PFSK-1 (cell line): ENCODE measurements at regions not wholly inside any gene's neighbourhood (a gene's known extent, or its start where the extent isn't known, plus 50 kb on each side); places are given as distances from the start of the nearest gene placed in this dataset.

Experiments
- FOXP2 ChIP-seq: optimal IDR thresholded peaks from 2 replicates; pipeline ENCODE3; 2011; ENCODE audit warnings: borderline replicate concordance, control low read depth, inconsistent platforms; ENCODE audit not compliant: insufficient read depth; ENCODE audit errors: extremely low read length, extremely low read depth
- POLR2AphosphoS5 ChIP-seq: IDR thresholded peaks from 2 replicates; pipeline ENCODE4 v1.6.1; 2012; ENCODE audit warnings: low read depth, mild to moderate bottlenecking, control low read depth, low read length, moderate library complexity
- SIN3A ChIP-seq: IDR thresholded peaks from 2 replicates; pipeline ENCODE4 v1.6.1; 2012; ENCODE audit warnings: mild to moderate bottlenecking, low read length, moderate library complexity, borderline replicate concordance; ENCODE audit not compliant: insufficient read depth
- TAF1 ChIP-seq: IDR thresholded peaks from 2 replicates; pipeline ENCODE4 v1.6.1; 2012; ENCODE audit warnings: low read length, control low read depth, borderline replicate concordance; ENCODE audit not compliant: insufficient read depth
- TF ChIP-seq, protein P1 (sequence below), 2 experiments: IDR thresholded peaks; 2 replicates each; pipeline versions ENCODE4 v1.6.1 to v1.8.0; 2011 to 2012; ENCODE audit warnings: low read depth in 2 of 2, low read length in 2 of 2, control low read depth in 1 of 2, inconsistent platforms in 1 of 2, mild to moderate bottlenecking in 1 of 2, moderate library complexity in 1 of 2; ENCODE audit not compliant: insufficient read depth in 1 of 2

DNA sequence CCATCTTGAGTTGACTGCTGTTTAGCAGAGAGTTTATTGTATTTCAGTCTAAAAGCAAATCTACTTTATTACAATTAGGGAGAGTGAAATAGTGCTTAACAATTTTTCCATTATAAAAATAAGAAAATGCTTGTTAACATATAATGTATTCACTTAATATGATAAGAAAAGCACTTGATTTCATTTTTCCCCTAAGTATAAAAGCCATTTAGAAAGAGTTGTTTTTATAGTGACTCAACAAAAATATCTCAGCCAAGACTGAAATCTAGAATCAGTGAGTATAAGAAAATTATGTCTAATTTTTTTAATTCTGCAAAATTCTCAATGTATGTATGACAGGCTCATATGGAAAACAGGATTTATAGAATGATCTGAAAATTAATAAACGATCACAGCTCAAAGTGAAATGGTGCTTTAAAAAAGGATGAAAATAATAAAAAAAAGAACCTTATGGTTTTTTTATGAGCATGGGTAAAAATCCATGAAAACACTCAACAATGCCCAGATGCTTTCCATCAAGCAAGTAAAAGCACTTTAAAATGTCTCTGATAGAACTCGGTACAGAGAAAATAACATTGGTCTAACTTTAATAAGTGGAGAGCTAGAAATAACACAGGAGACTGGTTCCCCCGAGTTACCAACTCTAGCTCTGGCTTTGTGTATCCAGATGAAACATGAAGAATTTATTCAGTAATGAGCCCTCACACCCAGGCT lies 1057.8 kb upstream of the WWC1 start:
- no peak for TF ChIP-seq POLR2AphosphoS5
- no peak for TF ChIP-seq FOXP2
- TF ChIP-seq, protein P1, sequence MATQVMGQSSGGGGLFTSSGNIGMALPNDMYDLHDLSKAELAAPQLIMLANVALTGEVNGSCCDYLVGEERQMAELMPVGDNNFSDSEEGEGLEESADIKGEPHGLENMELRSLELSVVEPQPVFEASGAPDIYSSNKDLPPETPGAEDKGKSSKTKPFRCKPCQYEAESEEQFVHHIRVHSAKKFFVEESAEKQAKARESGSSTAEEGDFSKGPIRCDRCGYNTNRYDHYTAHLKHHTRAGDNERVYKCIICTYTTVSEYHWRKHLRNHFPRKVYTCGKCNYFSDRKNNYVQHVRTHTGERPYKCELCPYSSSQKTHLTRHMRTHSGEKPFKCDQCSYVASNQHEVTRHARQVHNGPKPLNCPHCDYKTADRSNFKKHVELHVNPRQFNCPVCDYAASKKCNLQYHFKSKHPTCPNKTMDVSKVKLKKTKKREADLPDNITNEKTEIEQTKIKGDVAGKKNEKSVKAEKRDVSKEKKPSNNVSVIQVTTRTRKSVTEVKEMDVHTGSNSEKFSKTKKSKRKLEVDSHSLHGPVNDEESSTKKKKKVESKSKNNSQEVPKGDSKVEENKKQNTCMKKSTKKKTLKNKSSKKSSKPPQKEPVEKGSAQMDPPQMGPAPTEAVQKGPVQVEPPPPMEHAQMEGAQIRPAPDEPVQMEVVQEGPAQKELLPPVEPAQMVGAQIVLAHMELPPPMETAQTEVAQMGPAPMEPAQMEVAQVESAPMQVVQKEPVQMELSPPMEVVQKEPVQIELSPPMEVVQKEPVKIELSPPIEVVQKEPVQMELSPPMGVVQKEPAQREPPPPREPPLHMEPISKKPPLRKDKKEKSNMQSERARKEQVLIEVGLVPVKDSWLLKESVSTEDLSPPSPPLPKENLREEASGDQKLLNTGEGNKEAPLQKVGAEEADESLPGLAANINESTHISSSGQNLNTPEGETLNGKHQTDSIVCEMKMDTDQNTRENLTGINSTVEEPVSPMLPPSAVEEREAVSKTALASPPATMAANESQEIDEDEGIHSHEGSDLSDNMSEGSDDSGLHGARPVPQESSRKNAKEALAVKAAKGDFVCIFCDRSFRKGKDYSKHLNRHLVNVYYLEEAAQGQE (IDR thresholded peaks at IDR 0.05; ENCODE audit: insufficient read depth in 1 of 2, low read depth in 2 of 2, low read length in 2 of 2): no peak
- TF ChIP-seq SIN3A: no peak
- TF ChIP-seq TAF1: no peak

DNA sequence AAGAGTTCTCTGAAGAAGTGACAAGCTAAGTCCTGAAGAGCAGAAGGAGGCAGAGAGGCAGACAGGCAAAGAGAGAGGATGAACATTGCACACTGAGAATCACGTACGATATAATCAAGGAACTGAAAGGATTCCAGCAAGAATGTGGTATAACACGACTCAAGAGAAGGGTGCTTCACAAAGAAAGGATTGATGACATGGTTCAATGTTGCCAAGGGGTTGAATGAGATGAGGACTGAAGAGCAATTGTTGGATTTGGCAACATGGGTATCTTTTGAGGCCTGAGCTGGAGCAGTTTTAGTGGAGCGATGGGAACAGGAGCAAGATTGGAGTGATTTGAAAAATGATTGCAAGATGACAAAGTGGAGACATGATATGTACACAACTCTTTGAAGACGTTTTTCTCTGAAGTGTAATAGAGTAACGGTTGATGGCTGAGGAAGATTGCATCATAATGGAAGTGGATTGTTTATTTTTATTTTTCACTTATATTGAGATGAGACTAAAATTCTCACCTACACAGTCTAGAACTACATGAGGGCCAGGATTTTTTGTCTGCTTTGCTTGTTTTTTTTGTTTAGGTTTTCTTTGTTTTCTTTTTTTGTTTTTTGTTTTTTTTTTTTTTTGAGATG lies 1049.9 kb upstream of the WWC1 start:
- TF ChIP-seq SIN3A (no peak), FOXP2 (no peak), TAF1 (no peak), POLR2AphosphoS5 (no peak)
- TF ChIP-seq, protein P1 (IDR thresholded peaks at IDR 0.05; ENCODE audit: insufficient read depth in 1 of 2, low read depth in 2 of 2, low read length in 2 of 2): no peak

DNA sequence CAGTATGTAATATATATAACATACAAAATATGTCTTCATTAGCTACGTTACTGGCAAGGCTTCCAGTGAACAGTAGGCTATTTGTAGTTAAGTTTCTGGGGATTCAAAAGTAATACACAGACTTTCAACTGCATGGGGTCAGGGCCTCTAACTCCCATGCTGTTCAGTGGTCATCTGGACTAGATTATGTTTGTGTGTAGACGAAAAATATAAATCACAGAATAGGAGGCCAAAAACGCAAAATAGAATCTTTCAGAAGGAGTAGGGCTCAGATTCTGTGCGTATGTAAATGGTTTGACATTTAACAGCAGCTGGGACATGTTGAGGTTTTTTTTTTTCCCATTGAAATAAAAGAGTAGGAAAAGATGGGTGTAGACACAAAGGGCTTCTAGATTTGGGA lies 1048.7 kb upstream of the WWC1 start:
- no peak for TF ChIP-seq POLR2AphosphoS5

DNA sequence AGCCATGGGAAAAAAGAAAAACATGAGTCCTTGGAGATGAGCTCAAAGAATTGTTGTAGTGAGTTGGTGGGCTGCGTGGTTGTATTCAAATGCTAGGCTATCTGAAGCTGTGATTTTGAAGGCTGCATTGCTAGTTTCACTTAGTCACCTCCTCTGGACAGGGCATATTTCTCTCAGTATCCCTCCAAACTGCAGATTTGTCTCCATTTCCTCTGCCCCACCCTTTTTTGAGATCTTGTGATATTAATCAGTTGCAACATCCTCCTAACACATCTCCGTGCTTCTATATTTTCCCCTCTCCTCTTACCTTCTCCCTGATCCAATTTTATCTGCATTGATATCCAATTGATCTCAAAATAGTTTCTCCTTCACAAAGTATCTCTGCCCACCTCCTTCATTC lies 1048.0 kb upstream of the WWC1 start:
- TF ChIP-seq TAF1 (no peak), FOXP2 (no peak), POLR2AphosphoS5 (no peak), SIN3A (no peak)
- TF ChIP-seq, protein P1 (IDR thresholded peaks at IDR 0.05; ENCODE audit: insufficient read depth in 1 of 2, low read depth in 2 of 2, low read length in 2 of 2): no peak

DNA sequence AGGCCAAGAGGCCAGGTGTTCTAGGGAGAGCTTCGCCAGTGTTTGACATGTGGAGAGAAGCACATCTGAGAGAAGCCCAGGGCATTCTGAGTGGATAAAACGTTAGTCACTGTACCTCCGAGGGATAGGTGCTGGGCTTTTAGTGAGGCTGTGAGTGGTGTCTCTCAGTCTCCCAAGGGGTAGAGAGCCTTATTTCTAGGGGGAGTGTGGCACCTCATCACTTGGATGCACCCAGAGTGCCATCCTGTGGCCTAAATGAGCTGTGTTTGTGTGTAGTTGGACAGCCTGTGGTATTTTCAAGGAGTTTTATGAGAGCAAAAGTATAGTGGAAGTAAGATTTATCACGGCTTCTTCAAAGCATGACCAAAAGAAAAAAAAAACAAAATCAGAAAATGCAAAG lies 1046.9 kb upstream of the WWC1 start:
- TF ChIP-seq TAF1 (no peak), FOXP2 (no peak), SIN3A (no peak), POLR2AphosphoS5 (no peak)
- TF ChIP-seq, protein P1 (IDR thresholded peaks at IDR 0.05; ENCODE audit: insufficient read depth in 1 of 2, low read depth in 2 of 2, low read length in 2 of 2): no peak
